ENCODE measurements at regions not wholly inside any gene's neighbourhood (a gene's known extent, or its start where the extent isn't known, plus 50 kb on each side); places are given as distances from the start of the nearest gene placed in this dataset.

DNA sequence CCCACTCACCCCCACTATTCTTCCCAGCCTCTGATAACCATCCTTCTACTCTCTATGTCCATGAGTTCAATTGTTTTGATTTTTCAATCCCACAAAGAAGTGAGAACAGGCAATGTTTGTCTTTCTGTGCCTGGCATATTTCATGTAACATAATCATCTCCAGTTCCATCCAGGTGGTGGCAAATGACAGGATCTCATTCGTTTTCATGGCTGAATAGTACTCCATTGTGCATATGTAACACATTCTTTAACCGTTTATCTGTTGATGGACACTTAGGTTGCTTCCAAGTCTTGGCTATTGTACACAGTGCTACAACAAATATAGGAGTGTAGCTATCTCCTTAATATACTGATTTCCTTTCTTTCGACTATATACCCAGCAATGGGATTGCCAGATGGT lies 169.3 kb upstream of the NFIA start:
- no peaks in the 10 kb centered on the region for H3K9me3 ChIP-seq (ENCODE audit: control insufficient read depth, low read length, poor library complexity, severe bottlenecking)
- ATAC-seq, result no peak
- Mint-ChIP-seq H3K27ac (no peak overlapping the region), H3K4me3 (no peak overlapping the region), H3K4me1 (no peaks in the 10 kb centered on the region), H3K27me3 (peaks cover 31% of the 10 kb centered on the region), H3K36me3 (ENCODE audit: low read depth) (no peaks in the 10 kb centered on the region)
- DNase-seq, result no peak

DNA sequence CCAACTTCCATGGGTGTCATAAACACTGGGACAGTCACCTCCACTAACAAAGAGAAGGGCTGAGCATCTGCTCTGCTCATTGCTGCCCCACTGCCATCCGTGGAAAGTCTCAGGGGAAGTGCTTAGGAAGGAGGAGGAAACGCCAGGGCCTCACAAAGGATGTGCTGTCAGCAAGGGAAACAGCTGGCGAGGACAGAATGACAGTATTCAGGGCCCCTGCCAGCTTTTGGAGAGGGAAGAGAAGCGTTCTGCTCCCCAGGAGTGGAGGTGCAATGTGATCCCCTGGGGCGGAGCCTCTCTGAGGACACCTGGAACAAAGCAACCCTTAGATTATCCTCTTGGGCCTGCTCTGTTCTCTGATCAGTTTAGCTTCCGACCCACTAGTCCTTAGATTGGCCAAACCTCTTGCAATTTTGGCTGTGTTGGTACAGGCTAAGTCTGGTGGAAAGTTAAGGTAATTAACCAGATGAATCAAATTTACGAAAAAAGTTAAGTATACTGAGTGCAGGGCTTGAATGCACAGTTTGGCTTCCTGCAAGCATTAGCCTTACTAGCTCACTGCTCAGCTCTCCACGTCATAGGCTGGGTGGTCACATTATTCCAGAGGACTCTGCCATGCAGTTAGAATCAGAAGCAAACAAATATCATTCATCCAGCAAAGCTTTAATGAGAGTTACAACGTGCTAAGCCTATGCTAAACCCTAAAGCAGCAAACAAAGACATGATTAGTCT lies 170.2 kb upstream of the NFIA start:
- H3K36me3 Mint-ChIP-seq (ENCODE audit: low read depth), result no peaks in the 10 kb centered on the region
- H3K4me3 Mint-ChIP-seq, result no peak overlapping the region
- H3K9me3 ChIP-seq (ENCODE audit: control insufficient read depth, low read length, poor library complexity, severe bottlenecking), result no peaks in the 10 kb centered on the region
- H3K27me3 Mint-ChIP-seq, result peaks cover 31% of the 10 kb centered on the region
- H3K4me1 Mint-ChIP-seq, result no peaks in the 10 kb centered on the region
- no peak overlapping the region for H3K27ac Mint-ChIP-seq
- ATAC-seq (no peak), DNase-seq (no peak)

DNA sequence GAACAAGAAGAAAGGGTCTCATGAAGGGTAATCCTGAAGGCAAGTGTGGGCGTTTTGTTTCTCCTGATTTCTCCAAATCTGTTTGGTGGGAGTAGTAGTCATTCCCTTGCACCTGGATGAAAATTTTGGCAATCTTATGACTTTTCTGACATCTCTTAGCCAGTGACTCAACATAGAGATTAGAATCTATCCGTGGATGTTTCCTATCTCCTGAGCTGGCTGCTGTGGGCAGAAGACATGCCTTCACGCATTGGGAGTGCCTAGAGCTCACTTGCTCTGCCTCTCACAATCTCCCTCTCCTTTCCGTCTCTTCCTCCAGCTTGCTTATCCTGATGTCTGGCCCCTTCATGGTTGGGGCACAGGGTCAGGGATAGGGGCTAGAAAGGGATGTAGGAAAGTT lies 174.2 kb upstream of the NFIA start:
- H3K27ac Mint-ChIP-seq, result no peak overlapping the region
- H3K4me3 Mint-ChIP-seq, result no peak overlapping the region
- no peaks in the 10 kb centered on the region for H3K9me3 ChIP-seq (ENCODE audit: control insufficient read depth, low read length, poor library complexity, severe bottlenecking)
- H3K27me3 Mint-ChIP-seq, result peaks cover 9% of the 10 kb centered on the region
- H3K36me3 Mint-ChIP-seq (ENCODE audit: low read depth), result no peaks in the 10 kb centered on the region
- H3K4me1 Mint-ChIP-seq, result peaks cover 4% of the 10 kb centered on the region
- DNase-seq, result no peak
- no peak for ATAC-seq

DNA sequence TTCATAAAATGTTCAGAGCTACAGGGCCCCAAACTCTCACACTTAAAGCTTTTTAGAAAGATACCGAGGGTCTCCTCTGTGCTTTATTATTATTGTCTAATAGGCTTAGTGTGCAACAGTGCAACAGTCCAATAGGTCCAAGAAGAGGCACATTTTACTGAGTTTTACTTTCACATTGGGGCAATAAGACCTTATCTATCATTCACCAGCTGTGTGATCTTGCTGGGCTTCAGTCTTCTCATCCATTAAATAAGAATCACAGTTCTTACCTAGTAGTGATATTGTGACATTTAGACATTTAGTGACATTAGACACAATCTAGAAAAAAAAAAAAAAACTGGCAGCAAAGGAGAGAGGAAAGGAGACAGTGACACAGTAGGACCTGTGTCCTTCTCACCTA lies 175.8 kb upstream of the NFIA start:
- DNase-seq, result no peak
- Mint-ChIP-seq H3K27ac (no peak overlapping the region), H3K4me3 (no peak overlapping the region), H3K36me3 (ENCODE audit: low read depth) (no peaks in the 10 kb centered on the region), H3K27me3 (peaks cover 9% of the 10 kb centered on the region), H3K4me1 (peaks cover 4% of the 10 kb centered on the region)
- no peaks in the 10 kb centered on the region for H3K9me3 ChIP-seq (ENCODE audit: control insufficient read depth, low read length, poor library complexity, severe bottlenecking)
- ATAC-seq, result no peak

DNA sequence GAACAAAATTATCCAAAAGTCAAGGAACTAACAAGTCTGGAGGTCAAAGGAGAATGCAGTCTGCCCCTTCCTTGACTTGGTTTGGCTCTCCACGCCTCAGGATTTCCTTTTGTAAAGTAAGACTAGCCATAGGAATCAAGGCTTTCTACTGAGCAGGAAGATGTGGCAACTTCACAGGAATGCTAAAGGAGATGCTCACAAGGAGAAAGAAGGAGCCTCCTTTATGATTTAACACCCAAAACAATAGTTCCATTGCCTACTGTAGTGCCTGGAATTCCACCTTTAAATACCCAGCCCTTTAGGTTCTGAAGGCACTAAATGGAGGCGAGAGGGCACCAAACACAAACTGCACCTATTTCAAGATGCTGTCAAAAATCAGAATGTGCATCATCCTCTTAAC lies 176.3 kb upstream of the NFIA start:
- Mint-ChIP-seq H3K36me3 (ENCODE audit: low read depth) (no peaks in the 10 kb centered on the region), H3K4me1 (peaks cover 4% of the 10 kb centered on the region), H3K27me3 (peaks cover 9% of the 10 kb centered on the region), H3K4me3 (no peak overlapping the region), H3K27ac (no peak overlapping the region)
- no peak for ATAC-seq
- H3K9me3 ChIP-seq (ENCODE audit: control insufficient read depth, low read length, poor library complexity, severe bottlenecking), result no peaks in the 10 kb centered on the region
- no peak for DNase-seq

DNA sequence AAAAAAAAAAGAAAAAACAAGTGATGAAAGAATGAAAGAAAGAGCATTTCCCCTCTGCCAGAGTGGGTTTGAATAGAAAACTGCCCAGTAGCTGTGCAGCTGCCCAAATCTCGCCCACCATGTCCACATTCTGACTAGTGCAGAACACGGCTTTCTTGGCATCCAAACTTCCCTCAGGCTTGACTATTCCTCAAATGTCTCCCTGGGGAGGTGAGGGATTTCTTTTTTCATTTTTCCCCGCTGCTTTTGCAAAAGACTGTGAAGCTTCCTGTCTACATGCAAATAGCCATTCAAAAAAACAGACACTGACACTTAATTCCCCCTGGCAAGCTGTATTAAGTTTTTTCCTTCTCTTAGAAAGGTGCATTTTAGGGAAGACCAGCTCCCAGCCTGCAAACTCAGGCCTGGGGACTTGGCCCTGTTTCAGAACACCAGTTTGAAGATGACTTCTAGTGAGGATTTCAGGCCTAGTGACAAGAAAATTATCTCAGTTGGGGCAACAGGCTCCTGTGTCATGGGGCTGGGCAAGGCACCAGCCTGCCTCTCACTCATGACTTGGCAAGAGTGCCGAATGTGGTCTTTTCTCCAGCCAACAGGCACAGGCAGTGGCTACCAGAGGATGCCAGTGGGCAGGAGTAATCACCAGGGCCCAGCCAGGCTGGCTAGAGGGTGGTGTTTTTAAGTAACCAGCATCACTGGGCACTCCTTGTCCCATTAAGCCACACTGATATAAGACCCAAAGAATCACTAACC lies 178.1 kb upstream of the NFIA start:
- Mint-ChIP-seq H3K27me3 (peaks cover 9% of the 10 kb centered on the region), H3K4me1 (peaks cover 4% of the 10 kb centered on the region), H3K27ac (no peak overlapping the region), H3K36me3 (ENCODE audit: low read depth) (no peaks in the 10 kb centered on the region), H3K4me3 (no peak overlapping the region)
- ATAC-seq (no peak), DNase-seq (no peak)
- H3K9me3 ChIP-seq (ENCODE audit: control insufficient read depth, low read length, poor library complexity, severe bottlenecking), result no peaks in the 10 kb centered on the region

DNA sequence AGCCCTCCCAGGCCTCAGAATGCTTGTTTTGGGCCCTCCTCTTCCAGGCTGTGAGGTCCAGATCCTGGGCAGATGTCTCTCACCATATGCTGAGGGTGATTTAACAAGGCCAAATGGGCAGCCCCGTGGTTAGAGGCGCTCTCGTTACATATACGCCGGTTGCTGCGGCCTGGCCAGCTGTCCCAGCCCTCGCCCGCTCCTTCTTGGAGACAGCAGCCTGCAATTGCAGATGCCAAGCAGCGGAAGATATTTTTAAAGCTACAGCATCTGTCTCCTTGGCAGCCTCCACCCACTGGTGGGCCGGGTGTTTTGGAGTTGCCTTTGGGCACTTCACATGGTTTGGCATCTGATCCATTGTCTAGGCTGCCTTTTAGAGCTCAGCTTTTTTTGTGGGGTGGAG lies 178.8 kb upstream of the NFIA start:
- ATAC-seq (no peak), DNase-seq (no peak)
- no peak overlapping the region for H3K27ac Mint-ChIP-seq
- H3K36me3 Mint-ChIP-seq (ENCODE audit: low read depth), result no peaks in the 10 kb centered on the region
- no peaks in the 10 kb centered on the region for H3K9me3 ChIP-seq (ENCODE audit: control insufficient read depth, low read length, poor library complexity, severe bottlenecking)
- peaks cover 4% of the 10 kb centered on the region for H3K4me1 Mint-ChIP-seq
- peaks cover 12% of the 10 kb centered on the region for H3K27me3 Mint-ChIP-seq
- no peak overlapping the region for H3K4me3 Mint-ChIP-seq

DNA sequence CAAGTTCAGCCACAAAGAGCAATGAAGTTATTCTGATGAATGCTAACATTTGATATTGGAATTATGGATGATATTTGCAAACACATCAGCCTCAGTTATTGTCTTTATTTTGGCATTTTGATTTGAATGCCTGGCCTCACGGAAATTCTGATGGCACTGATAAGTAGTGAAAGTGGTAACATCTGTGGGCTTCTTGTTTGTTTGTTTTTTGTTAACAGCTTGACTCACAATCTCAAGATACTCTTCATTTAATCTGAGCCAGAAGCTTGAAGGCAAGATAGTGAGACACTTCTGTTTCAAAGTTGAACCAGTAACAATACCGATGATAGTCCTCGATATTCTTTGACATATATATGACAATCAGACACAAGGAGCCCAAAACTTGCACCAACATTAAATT lies 182.9 kb upstream of the NFIA start:
- no peaks in the 10 kb centered on the region for H3K4me1 Mint-ChIP-seq
- no peak overlapping the region for H3K27ac Mint-ChIP-seq
- no peaks in the 10 kb centered on the region for H3K9me3 ChIP-seq (ENCODE audit: control insufficient read depth, low read length, poor library complexity, severe bottlenecking)
- no peak for ATAC-seq
- no peak overlapping the region for H3K4me3 Mint-ChIP-seq
- DNase-seq, result no peak
- H3K27me3 Mint-ChIP-seq, result peaks cover 16% of the 10 kb centered on the region
- H3K36me3 Mint-ChIP-seq (ENCODE audit: low read depth), result no peaks in the 10 kb centered on the region

DNA sequence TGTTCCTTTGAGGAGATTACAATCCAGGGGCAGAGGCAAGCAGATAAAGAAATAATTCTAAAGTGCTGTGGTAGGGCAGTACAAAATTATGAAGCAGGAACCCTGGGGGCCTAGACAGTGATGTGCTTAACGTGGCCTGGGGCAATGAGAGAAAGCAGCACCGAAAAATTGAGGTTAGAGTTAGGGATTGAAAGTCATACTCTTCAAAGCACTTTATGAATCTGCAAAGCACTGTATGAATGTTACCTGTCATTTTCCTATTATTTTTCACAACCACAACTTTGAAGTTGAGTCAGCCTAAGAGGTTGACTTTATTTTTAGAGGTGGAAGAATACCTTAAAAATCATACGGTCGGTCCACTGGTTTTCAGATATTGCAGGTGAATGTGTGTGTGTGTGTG lies 183.4 kb upstream of the NFIA start:
- DNase-seq (no peak), ATAC-seq (no peak)
- no peak overlapping the region for H3K27ac Mint-ChIP-seq
- no peaks in the 10 kb centered on the region for H3K36me3 Mint-ChIP-seq (ENCODE audit: low read depth)
- peaks cover 17% of the 10 kb centered on the region for H3K27me3 Mint-ChIP-seq
- H3K4me1 Mint-ChIP-seq, result no peaks in the 10 kb centered on the region
- H3K9me3 ChIP-seq (ENCODE audit: control insufficient read depth, low read length, poor library complexity, severe bottlenecking), result no peaks in the 10 kb centered on the region
- H3K4me3 Mint-ChIP-seq, result no peak overlapping the region

DNA sequence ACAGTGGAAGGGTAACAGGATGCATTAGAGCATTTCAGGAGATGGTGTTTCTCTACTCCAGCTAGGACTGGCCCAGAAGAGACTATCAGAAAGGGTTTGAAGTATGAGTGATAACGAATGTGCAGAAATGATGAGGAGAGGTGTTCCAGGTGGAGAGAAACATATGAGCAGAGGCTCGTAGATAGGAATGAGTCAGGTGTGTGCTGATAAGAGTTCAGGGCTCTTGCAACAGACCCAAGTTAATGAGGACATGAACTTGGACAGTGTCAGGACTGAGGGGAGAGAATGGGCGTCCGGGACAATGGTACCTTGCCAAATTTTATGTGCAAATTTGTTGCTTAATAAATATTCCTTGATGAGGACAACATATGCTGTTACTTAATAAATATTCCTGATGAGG lies 183.9 kb upstream of the NFIA start:
- H3K9me3 ChIP-seq (ENCODE audit: control insufficient read depth, low read length, poor library complexity, severe bottlenecking), result no peaks in the 10 kb centered on the region
- no peak for ATAC-seq
- H3K4me1 Mint-ChIP-seq, result no peaks in the 10 kb centered on the region
- no peak for DNase-seq
- H3K4me3 Mint-ChIP-seq, result no peak overlapping the region
- no peaks in the 10 kb centered on the region for H3K36me3 Mint-ChIP-seq (ENCODE audit: low read depth)
- peaks cover 22% of the 10 kb centered on the region for H3K27me3 Mint-ChIP-seq
- H3K27ac Mint-ChIP-seq, result no peak overlapping the region

DNA sequence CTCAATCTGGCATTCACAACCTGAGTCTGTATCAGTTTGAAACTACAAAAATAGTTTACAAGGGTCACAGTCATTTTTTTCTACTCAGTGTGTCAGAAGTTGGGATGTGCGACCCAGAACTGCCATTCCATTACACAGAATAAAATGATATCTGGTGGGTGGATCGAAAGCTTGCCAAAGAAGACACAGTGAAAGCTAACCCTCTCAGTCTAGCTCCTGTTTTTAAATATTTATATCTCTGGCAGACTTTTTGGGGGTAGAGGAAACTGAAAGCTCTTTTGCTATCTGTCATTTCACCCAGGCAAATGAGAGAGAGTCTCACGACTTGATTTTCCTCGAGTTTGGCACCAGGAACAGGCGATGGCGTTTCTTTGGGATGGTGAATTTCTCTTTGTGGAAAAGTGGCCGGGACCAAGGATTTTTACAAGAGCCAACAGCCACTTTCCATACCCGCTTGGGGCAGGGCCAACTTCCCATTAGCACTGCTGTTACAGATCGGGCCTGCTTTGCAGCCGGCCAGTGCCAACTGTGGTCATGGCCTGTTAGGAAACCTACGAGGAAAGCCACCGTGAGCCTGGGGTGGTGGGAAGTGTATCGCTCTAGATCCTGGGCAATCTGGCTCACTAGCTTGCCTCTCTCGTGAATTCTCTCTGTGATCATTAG lies 185.5 kb upstream of the NFIA start:
- H3K9me3 ChIP-seq (ENCODE audit: control insufficient read depth, low read length, poor library complexity, severe bottlenecking), result no peaks in the 10 kb centered on the region
- Mint-ChIP-seq H3K4me3 (no peak overlapping the region), H3K4me1 (no peaks in the 10 kb centered on the region), H3K27me3 (peaks cover 32% of the 10 kb centered on the region), H3K36me3 (ENCODE audit: low read depth) (no peaks in the 10 kb centered on the region), H3K27ac (no peak overlapping the region)
- no peak for DNase-seq
- ATAC-seq, result no peak

DNA sequence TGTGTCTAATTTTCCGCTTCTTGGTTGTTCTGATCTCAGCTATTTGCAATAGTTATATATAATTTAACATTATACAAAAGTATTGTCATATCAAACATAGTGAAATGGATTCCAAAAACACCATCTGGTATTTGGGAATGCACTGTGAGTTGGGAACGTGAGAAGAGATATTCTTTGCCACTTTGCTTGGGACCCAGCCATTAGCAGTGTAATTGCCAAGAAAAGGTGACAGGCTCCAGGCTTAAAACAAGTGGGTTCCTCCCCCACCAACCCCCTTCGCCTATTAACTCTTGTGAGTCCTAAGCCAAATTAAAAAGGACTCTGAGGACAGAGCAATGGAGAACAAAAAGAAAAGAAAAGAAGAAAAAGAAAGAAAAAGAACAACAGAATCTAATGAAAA lies 186.7 kb upstream of the NFIA start:
- Mint-ChIP-seq H3K4me3 (no peak overlapping the region), H3K36me3 (ENCODE audit: low read depth) (no peaks in the 10 kb centered on the region), H3K27me3 (peaks cover 41% of the 10 kb centered on the region), H3K27ac (no peak overlapping the region), H3K4me1 (no peaks in the 10 kb centered on the region)
- no peak for ATAC-seq
- no peak for DNase-seq
- no peaks in the 10 kb centered on the region for H3K9me3 ChIP-seq (ENCODE audit: control insufficient read depth, low read length, poor library complexity, severe bottlenecking)

DNA sequence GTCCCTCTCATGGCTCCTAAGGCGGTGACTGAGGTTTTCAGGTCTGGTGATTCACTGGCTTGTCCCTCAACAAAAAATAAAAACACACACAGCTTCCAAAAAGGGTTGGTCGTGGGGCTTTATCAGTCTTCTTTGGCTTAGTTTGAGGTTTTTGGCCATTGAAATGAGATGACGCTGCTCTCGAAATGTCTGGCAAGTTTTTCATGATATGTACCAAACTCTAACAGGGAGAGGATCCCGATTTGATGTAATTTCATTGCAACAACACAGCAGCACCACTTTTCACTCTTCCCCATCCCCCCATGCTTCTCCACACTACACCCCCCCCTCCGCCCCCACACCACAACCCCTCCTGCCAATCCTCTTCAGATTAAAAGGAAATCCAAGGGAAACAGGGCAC lies 187.1 kb upstream of the NFIA start:
- Mint-ChIP-seq H3K27ac (no peak overlapping the region), H3K36me3 (ENCODE audit: low read depth) (no peaks in the 10 kb centered on the region), H3K27me3 (peaks cover 42% of the 10 kb centered on the region), H3K4me3 (no peak overlapping the region), H3K4me1 (no peaks in the 10 kb centered on the region)
- no peak for DNase-seq
- no peaks in the 10 kb centered on the region for H3K9me3 ChIP-seq (ENCODE audit: control insufficient read depth, low read length, poor library complexity, severe bottlenecking)
- ATAC-seq, result no peak

Data from T-helper 17 cell (primary cell).